ENCODE measurements at regions not wholly inside any gene's neighbourhood (a gene's known extent, or its start where the extent isn't known, plus 50 kb on each side); places are given as distances from the start of the nearest gene placed in this dataset.
A peak's percentile ranks its signal among the peaks of the same experiment; 100 is the strongest.

DNA sequence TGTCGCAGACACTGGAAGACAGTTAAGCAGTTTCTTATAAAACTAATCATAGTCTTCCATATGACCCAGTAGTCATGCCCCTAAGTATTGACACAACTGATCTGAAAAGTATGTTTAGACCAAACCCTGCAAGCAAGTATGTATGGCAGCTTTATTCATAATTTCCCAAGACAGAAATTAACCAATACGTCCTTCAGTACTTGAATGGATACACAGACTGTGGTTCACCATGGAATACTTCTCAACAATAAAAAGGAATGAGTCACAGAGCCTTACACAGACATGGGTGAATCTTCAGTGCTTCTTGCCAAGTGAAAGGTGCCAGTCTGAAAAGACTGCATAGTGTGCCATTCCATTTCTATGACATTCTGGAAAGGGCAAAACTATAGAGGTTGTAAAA, 50.2 kb upstream of the AKR1E2 start:
- DNase-seq (ENCODE audit: low read depth, low spot score), result no peak

DNA sequence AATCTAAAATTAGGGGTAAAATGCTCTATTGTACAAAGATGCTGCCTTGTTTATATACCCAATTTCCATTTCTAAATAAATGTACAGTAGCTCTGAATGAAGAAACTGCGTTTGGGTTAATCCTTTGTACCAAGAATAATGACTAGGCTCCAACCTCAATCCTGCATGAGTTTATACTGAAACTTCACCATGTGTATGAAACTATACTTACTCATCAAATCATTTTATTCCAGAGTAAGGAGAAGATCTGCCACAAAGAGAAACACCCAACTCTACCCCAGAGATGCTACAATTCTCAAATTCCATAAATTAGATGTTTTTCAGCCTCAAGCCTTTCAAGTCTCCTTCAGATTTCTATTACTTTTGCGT, 53.8 kb upstream of the AKR1E2 start:
- no peak for DNase-seq (ENCODE audit: low read depth, low spot score)

DNA sequence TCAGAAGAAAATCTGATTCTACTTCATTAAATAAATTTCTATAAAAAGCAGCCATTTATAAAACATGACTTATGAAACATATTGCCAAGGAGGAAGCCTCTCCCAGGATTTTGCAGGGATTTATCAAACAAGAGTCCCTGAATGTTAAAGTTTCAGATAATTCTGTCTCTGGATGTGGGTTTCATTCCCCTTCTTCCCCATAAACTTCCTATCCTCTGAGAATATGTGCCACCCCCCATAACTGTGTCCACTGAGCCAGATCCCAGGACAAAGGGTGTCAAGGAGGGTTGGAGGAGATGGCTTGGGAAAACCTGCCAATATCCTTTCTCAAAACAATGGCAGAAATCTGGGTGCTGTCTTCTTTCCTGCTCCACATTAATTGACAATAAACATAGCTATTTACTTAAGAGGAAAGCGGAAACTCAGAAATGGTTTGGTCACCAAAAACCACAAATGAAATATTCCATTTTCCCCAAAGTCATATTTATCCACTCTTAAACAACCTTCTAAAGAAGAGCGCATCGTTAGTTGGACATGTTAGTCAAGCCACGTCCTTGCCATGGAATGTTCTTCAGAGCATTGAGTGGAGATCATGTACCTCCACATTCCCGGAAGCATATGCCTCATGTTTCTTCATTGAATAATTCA, 54.3 kb upstream of the AKR1E2 start:
- DNase-seq (ENCODE audit: low read depth, low spot score), result peak; percentile 44

DNA sequence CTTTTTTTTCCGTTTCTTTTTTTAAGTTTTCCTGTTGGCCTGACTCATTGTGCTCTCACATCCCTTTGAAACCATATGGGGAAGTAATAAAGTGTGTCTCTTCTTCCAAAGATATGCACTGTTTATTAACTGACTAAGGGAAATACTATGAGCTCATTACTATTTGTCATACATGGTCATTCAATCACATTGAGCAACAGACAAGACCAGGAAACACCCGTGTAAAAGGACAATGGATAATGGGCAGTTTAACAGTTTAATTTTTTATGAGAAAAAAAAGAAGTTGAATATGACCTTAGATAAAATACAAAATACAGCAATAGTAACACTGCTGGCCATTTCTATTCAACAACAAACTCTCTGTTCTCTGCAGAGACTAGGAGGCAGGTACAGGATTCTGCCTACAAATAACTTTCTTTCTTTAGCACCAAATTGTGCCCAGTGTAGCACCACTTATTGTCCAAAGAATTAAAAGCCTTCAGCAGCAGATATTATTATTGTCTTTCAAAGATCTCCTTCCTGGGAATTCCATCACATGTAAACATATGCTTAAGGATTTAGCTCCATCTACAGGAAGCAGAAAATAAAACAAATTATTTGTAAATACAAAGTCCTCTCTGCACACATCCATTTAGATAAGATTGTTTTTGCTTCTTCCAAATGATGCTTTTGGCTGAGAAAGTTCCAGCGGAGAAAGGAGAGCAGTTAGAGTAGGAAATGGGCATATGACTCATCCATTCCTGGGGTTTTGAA, 55.0 kb upstream of the AKR1E2 start:
- peak; percentile 85 for DNase-seq (ENCODE audit: low read depth, low spot score)

DNA sequence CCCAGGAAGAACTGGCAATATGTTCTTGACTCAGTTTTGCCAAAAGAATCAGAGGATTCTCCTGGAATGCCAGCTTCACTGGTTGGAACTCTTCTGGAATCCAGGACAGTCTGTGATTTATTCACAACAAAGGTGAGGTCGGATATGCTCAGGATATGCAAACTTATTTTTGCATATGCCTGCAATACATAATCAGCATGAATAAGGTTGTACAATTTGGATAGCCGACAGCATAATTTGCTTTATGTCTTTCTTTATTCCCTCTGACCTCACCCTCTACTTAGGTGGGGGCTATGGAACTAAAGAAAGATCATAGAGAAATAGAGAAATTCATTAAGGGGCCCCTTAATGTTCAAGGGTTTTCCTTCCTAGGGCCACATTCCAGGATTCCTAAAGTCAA, 57.6 kb upstream of the AKR1E2 start:
- DNase-seq (ENCODE audit: low read depth, low spot score), result no peak

DNA sequence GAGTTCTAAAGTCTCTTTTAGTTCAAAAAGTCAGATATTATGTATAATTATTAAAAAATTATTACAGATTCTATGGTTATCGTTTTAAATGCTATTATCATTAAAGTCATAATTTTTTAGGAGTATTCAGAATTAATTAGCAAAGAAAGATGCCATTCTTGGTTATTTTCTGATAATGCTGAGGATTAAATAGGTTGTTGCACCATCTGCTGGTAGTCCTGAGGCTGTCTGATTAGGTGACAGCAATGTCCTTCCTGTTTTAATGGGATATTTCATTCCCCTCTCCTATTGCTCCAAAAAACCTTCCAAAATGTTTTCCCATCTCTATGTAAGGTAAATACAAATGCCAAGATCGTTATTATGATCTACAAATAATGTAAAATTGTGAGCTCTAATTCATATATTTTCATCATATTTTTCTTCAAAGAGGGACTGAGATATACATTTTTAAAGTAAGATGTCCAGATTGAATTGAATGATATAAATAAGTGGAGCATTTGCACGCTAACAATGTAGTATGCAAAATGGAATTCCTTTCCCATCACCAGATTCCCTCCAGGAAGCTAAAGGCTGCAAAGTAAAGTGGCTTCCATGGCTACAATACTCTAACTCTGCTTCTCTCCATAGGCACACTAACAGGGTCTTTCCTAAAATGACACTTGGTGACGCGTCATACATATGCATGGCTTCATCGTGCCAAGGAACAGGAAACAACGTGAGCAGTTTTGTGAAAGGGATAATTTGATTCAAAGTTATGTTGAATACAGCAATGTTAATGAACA, 58.8 kb upstream of the AKR1E2 start:
- peak; percentile 65 for DNase-seq (ENCODE audit: low read depth, low spot score)

DNA sequence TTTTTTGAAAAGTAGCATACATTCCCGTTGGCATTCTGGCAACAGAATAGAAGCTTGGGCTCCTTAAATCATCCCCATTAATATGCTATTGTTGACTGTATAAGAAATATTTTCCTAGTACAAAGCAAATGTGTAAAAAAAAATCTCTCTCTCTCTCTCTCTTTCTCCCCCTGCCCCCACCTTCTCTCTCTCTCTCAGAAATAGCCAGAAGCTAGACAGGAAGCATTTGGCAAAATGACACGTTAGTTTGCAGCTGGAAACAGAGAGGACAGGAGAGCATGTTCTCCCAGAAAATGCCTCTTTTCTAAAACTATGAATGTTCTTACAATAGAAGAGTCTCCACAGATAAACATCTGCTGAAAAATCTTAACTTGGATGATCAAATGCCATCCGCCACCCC, 59.6 kb upstream of the AKR1E2 start:
- DNase-seq (ENCODE audit: low read depth, low spot score), result no peak

DNA sequence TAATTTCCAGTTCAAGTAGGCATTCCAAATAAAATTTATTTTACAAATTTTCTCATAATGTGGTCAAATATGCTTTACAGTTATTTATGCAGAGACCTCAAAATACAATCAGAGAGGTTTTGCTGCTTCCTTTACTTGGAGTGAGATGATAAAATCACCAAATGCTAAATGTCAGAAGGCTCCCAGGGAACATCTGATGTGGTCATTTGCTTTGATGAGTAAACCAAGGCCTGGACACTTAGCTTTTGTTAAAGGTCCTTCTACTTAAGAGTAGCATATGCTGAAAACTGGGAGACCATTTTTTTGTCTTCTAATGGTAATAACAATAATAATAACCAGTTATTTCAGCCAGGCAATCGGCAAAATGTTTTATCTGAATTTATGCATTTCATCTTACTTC, 60.6 kb upstream of the AKR1E2 start:
- DNase-seq (ENCODE audit: low read depth, low spot score), result no peak

DNA sequence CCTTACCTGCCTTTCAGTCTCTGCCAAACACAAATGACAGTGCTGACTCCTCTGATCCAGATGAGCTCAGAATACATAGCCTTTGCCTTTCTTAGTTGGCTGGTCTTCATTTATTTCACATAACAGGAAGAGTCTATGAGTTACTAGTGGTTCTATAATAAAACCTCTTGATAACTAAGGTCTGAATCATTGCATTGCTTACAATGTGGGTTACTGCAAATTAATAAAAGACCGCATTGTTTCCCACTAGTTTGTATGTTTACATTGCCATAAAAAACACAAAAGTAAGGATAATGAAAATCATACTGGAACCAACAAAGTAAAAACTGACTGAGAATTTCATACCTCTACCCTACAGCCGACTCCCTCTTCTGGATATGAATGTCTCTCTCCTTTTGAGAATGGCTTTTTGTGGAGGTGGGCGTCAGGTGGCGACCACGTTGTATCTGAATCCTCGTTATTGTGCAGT, 62.0 kb upstream of the AKR1E2 start:
- peak; percentile 49 for DNase-seq (ENCODE audit: low read depth, low spot score)

DNA sequence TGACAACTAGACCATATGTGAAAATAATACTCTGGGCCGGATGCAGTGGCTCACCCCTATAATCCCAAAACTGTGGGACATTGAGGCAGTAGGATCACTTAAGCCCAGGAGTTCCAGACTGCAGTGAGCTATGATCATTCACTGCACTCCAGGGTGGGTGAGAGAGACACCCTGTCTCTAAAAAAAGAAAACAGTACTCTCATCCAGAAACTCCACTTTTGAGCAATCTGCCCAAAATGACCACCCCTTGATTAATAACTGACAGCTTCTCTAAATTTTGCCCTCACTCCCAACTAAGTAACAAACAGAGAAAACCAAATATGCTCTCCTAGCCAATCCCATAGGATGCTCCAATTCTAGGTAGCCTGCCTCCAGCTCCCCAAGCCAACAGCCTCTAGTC, 62.5 kb upstream of the AKR1E2 start:
- DNase-seq (ENCODE audit: low read depth, low spot score), result no peak

DNA sequence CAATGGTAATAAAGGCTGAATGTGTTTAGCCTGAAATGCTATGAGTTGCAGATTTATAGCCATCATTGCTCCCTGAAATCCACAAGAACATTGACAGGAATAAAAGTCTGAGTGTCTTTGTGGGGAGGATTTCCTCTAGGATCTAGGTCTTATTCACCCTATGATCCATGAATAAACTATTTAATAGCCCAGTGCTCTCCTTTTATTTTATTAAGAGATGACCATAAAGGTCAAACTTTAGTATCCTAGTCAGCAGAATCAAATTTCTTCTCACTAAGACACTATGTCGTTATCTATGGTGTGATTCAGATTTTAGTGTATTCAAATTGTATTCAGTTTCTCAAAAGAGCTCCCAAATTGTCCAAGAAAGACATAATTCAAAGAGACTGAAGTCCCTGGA, 67.8 kb upstream of the AKR1E2 start:
- DNase-seq (ENCODE audit: low read depth, low spot score), result no peak

DNA sequence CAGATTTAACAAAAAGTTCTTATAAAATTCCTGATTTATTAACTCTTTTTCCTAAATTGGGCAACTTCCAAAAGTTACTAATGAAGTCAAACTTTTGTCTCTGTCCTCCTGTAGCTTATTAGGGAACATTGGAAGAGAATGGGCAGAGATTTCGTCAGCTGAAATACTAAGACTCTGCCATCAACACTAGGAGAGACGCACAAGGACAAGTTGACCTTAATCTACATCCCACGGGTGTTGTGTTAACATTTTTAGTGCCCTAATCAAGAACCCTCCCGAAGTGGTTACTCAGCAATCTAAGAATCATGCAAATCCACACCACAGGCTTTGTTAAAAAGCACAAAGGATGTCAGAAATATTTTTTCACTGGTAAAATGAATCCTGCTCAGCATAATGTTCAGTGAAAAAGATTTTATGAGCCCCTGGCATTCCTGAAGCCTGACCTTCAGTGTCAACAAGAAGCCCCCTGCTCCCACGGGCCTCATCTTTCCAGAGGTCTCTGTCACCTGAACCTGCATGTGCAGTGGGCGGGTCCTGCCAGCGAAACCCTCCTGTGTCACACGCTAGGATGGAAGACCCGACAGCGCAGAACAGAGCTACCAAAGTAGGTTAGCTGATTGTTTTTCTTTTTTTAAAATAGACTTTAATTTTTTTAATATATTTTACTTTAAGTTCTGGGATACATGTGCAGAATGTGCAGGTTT, 70.6 kb upstream of the AKR1E2 start:
- DNase-seq (ENCODE audit: low read depth, low spot score), result no peak

DNA sequence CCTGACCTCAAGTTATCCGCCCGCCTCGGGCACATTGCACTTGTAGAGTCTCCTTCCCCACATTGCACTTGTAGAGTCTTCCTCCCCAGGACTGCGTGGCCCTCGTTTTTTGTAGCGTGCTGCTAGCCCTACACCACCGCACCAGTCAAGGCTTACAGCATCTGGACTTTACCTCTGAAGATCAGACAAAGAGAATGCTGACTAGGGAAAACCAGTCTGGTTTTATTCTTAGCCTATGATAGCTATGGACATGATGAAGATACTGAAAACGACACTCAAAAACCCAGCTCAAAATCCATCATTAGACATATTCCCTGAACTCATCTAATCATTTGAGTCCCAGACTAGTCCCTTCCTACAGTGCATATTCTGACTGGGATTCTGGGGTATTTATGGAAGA, 71.9 kb upstream of the AKR1E2 start:
- DNase-seq (ENCODE audit: low read depth, low spot score), result no peak

DNA sequence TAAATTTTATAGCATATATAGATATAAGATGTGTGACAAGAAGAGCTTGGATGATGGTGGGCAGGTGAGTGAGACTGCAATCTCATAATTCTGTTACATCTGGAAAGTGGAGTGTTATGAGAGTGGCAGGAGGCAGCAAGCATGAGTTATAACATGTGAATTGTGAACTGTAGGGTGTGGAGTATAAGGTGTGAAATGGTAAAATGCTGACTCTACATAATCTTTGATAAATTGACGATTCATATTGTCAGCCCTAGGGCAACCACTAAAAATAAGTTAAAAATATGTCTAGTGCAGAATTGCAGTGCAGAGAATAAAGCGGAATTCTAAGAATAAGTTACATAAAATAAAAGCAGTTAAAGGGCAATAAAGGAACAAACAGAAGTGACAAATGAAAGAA, 74.8 kb upstream of the AKR1E2 start:
- no peak for DNase-seq (ENCODE audit: low read depth, low spot score)

DNA sequence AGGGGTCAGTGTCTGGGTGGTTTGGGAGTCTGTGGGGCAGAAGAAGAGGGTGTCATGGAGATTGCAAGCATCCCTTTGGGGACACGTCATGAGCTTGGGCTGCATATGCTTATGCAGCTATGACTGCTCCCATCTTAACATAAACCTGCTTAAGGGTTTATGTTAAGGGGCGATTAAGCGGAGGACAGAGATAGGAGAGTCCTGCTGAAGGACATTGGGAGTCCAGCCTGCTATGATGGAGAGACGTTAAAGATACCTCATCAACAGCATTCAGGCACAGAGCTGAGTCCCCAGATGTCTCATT, 76.8 kb upstream of the AKR1E2 start:
- no peak for DNase-seq (ENCODE audit: low read depth, low spot score)

DNA sequence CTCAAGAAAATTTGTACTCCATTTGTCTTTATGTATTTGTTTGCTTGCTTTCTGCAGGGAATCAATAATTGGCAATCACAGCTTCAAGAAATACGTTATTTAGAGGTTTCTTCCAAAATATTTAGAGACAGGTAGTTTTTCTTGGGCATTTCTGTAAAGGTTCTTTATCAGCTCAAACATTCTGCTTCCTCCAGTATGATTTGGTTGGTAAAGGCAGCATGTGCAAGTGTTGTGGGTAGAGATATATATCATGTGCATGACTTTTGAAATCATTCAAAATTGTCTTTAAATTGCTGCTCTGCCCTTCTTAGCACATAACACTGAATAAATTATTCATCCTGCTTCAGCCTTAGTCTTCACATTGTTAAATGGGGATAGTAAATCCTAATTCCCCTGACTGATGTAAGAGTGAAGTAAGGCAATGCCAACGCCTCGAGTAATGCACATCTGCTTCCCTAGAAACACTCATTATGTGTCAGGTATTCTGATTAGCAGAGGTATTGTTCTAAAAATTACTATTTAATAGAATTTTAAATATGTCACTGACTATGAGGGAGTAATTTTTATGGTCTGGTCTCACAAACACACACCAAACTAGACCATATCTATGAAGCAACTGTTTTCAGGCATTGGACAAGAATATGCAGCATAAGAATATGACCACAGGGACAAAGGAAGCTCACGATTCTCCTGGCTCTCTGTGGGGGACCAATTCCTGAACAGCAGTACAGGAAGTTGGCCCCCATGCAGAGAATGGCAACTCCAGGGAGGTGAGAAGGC, 77.3 kb upstream of the AKR1E2 start:
- DNase-seq (ENCODE audit: low read depth, low spot score), result no peak

DNA sequence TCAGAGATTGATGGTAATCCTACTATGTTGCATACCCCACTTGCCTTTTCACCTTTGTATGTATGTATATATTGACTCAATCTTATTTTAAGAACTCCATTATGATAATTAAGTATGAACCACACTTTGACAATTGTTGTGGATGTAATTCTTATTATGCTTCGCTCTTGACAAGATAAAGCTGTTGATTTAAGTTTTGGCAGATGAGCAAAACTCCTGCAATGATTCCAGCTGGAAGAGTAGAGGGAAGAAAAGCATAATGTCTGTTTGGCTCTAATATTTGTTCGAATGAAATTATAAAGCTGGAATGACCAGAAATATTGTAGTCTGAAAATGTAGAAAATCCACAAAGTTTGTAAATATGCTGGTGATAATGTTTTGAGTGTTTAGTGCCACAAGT, 83.8 kb upstream of the AKR1E2 start:
- DNase-seq (ENCODE audit: low read depth, low spot score), result no peak

DNA sequence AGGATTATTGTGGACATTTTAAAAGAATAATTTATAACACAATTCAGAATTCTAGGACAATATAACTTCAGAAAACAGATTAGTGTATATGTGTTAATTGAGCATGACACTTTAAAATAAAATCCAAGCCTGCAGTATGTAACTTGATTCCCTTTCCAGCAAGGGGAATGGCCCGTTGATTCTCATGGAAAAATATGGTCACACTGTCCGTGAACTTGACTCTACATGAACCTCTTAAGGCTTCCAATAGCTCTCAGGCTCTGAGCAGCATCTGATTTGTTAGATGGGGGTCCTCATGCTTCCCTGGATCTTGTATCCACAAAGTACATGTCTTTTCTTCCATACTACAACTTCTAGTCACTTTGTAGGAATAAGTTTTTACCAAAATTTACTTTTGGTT, 85.5 kb upstream of the AKR1E2 start:
- no peak for DNase-seq (ENCODE audit: low read depth, low spot score)

DNA sequence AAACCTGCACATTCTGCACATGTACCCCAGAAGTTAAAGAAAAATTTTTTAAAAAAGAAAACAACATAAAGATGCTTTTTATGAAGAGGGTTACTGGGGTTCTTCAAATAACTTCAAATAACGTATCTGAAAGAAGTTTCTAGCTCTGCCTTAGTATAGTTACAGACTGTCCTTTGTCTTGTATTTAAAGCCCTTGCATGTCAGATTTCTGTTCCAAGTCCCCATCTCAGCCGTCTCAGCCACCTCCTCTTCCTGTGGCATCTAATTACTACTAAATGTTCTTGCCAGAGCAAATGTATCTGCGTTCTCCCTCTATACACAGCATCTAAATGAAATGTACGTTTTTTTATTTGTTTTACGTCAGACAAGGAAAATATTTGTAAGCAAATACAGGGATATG, 89.4 kb upstream of the AKR1E2 start:
- no peak for DNase-seq (ENCODE audit: low read depth, low spot score)

DNA sequence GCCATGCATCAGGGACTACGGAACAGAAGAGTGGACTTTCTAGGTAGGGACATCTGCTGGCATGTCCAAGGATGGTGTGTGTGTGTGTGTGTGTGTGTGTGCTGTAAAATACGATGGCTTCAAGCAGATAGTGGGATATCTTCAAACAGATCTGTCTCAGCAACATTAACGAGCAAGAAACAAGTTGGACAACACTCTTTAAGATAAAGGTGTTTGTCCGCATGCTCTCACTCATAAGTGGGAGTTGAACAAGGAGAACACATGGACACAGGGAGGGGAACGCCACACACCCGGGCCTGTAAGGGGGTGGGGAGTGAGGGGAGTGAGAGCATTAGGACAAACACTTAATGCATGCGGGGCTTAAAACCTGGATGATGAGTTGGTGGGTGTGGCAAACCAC, 89.8 kb upstream of the AKR1E2 start:
- no peak for DNase-seq (ENCODE audit: low read depth, low spot score)

DNA sequence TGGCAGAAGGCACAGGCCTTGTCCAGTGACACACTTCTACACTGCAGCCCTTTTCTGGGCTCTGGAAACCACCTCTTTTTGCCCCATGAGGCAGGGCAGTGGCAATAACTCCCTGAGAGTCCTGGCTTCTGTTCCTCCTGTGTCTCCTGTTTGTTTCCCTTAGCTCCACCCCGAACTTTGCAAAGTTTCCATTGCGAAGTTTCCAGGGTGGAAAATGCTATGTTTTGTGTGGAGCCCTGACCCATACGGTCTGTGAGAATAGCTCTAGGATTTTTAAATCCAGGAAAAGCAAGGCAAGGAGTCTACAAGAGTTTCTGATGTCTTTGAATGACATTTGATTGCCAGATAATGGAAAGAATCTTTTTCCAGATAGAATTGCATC, 92.2 kb upstream of the AKR1E2 start:
- DNase-seq (ENCODE audit: low read depth, low spot score), result no peak

All from astrocyte of the hippocampus (primary cell).